Neuronal stem cell (in vitro differentiated cells): ENCODE measurements at regions not wholly inside any gene's neighbourhood (a gene's known extent, or its start where the extent isn't known, plus 50 kb on each side); places are given as distances from the start of the nearest gene placed in this dataset.
"Not testable (repeated sequence)": the region's sequence is repeated elsewhere in the genome, so short reads cannot be mapped to it uniquely, and the experiment has no call there.

Experiments used
- DNase-seq: peaks from one replicate; pipeline ENCODE4 v3.0.0-alpha.2; 2013; ENCODE audit warnings: low spot score
- H2AFZ ChIP-seq: one replicate; pipeline ENCODE4 v1.6.1; 2013; ENCODE audit warnings: mild to moderate bottlenecking, low read length, inconsistent platforms
- H2AK5ac ChIP-seq: 2 replicates; pipeline ENCODE4 v1.6.1; 2013; ENCODE audit warnings: low read depth, mild to moderate bottlenecking, inconsistent platforms, low read length, moderate library complexity, mixed read lengths
- H2BK120ac ChIP-seq: 2 replicates; pipeline ENCODE4 v1.6.1; 2013; ENCODE audit warnings: low read depth, mild to moderate bottlenecking, inconsistent platforms, low read length, moderate library complexity, mixed read lengths
- H2BK12ac ChIP-seq: one replicate; pipeline ENCODE4 v1.6.1; 2013; ENCODE audit warnings: low read length, inconsistent platforms
- H2BK15ac ChIP-seq: 2 replicates; pipeline ENCODE4 v1.6.1; 2013; ENCODE audit warnings: mild to moderate bottlenecking, low read length, inconsistent platforms, mixed read lengths
- H2BK5ac ChIP-seq: one replicate; pipeline ENCODE4 v1.6.1; 2013; ENCODE audit warnings: inconsistent platforms, mild to moderate bottlenecking, low read length, moderate library complexity
- H3K14ac ChIP-seq: one replicate; pipeline ENCODE4 v1.6.1; 2013; ENCODE audit warnings: low read length, inconsistent platforms
- H3K18ac ChIP-seq: 2 replicates; pipeline ENCODE4 v1.6.1; 2013; ENCODE audit warnings: low read length, inconsistent platforms
- H3K23ac ChIP-seq: 2 replicates; pipeline ENCODE4 v1.6.1; 2013; ENCODE audit warnings: low read depth, mild to moderate bottlenecking, mixed read lengths, low read length, inconsistent platforms; ENCODE audit not compliant: poor library complexity
- H3K27ac ChIP-seq: replicated peaks from 3 replicates; pipeline ENCODE4 v1.5.1; 2013; ENCODE audit warnings: low read length, inconsistent platforms
- H3K27me3 ChIP-seq, 3 experiments: 2 replicates each; pipeline ENCODE4 v1.6.1; 2013; ENCODE audit warnings: low read length in 3 of 3, mild to moderate bottlenecking in 2 of 3, inconsistent platforms in 1 of 3, low read depth in 1 of 3, mixed read lengths in 1 of 3, moderate library complexity in 1 of 3; ENCODE audit not compliant: control insufficient read depth in 3 of 3, insufficient read depth in 3 of 3
- H3K36me3 ChIP-seq, 2 donors: replicated peaks in 1 of 2; 2 replicates each; pipeline ENCODE4 v1.6.1; 2013; ENCODE audit warnings: low read length in 2 of 2; ENCODE audit not compliant: control insufficient read depth in 2 of 2, insufficient read depth in 2 of 2
- H3K4ac ChIP-seq: 2 replicates; pipeline ENCODE4 v1.6.1; 2013; ENCODE audit warnings: inconsistent platforms, mild to moderate bottlenecking, low read length, moderate library complexity
- H3K4me1 ChIP-seq, 2 donors: 1 replicate in 1 of 2; 2 replicates in 1 of 2; pipeline ENCODE4 v1.6.1; 2013; ENCODE audit warnings: low read length in 2 of 2, low read depth in 1 of 2; ENCODE audit not compliant: control insufficient read depth in 2 of 2, insufficient read depth in 1 of 2
- H3K4me2 ChIP-seq: one replicate; pipeline ENCODE4 v1.6.1; 2013; ENCODE audit warnings: mild to moderate bottlenecking, low read length, inconsistent platforms; ENCODE audit not compliant: insufficient read depth, poor library complexity, severe bottlenecking
- H3K4me3 ChIP-seq, 2 donors: 2 replicates each; pipeline ENCODE4 v1.5.1; 2013; ENCODE audit warnings: low read length in 2 of 2, mild to moderate bottlenecking in 2 of 2, inconsistent platforms in 1 of 2, moderate library complexity in 1 of 2
- H3K79me1 ChIP-seq: one replicate; pipeline ENCODE4 v1.6.1; 2013; ENCODE audit warnings: low read depth, mild to moderate bottlenecking, inconsistent platforms, low read length, moderate library complexity
- H3K9ac ChIP-seq: one replicate; pipeline ENCODE4 v1.6.1; 2013; ENCODE audit warnings: mild to moderate bottlenecking, low read depth, low read length, inconsistent platforms; ENCODE audit not compliant: poor library complexity
- H3K9me3 ChIP-seq, 2 donors: replicated peaks in 1 of 2; 2 replicates each; pipeline versions ENCODE3 to v1.6.1; 2013; ENCODE audit warnings: low read length in 2 of 2, mild to moderate bottlenecking in 2 of 2, inconsistent platforms in 1 of 2, low read depth in 1 of 2, mixed read lengths in 1 of 2, moderate library complexity in 1 of 2; ENCODE audit not compliant: control insufficient read depth in 2 of 2, insufficient read depth in 1 of 2
- H4K8ac ChIP-seq: one replicate; pipeline ENCODE4 v1.6.1; 2013; ENCODE audit warnings: low read depth, mild to moderate bottlenecking, inconsistent platforms, low read length, moderate library complexity
- H4K91ac ChIP-seq: one replicate; pipeline ENCODE4 v1.6.1; 2013; ENCODE audit warnings: low read length, low read depth, mild to moderate bottlenecking, inconsistent platforms; ENCODE audit not compliant: poor library complexity
- WGBS, 2 donors: extraction: QIAGEN DNeasy Blood & Tissue Kit; methylation state at CpG; one replicate each; pipeline ENCODE4 v1.1.7; 2013; ENCODE audit warnings: missing lambda C conversion rate in 2 of 2, mixed read lengths in 1 of 2; ENCODE audit not compliant: insufficient read length in 2 of 2, insufficient replicate concordance in 1 of 2; ENCODE audit errors: extremely low coverage in 2 of 2; 5-methylcytosine and 5-hydroxymethylcytosine counted together

GRCh38 chr2:14788814-14789213 lies 156.3 kb downstream of the LRATD1 start:
- not testable (repeated sequence) for H3K9me3 ChIP-seq, H2BK12ac ChIP-seq, H2AFZ ChIP-seq, H3K4me3 ChIP-seq, H3K14ac ChIP-seq, H3K79me1 ChIP-seq, H3K4ac ChIP-seq, H3K36me3 ChIP-seq, H3K4me2 ChIP-seq, H4K91ac ChIP-seq, H3K27me3 ChIP-seq, H3K27ac ChIP-seq, H2BK120ac ChIP-seq, DNase-seq, H3K18ac ChIP-seq, H3K4me1 ChIP-seq, H2BK15ac ChIP-seq, H3K9ac ChIP-seq, H3K23ac ChIP-seq, H2BK5ac ChIP-seq, H2AK5ac ChIP-seq, H4K8ac ChIP-seq
- WGBS, 2 donors: no CpG with 5 or more reads among the region's 9 CpGs

GRCh38 chr2:14790041-14790640 lies 157.6 kb downstream of the LRATD1 start:
- H3K27me3 ChIP-seq: no peaks in the 10 kb centered on the region
- no CpG with 5 or more reads among the region's 1 CpG for WGBS, 2 donors
- H3K36me3 ChIP-seq: no peaks in the 10 kb centered on the region
- no peak for DNase-seq
- no peak overlapping the region for H2BK15ac ChIP-seq
- H3K23ac ChIP-seq: no peak overlapping the region
- H2BK5ac ChIP-seq: no peak overlapping the region
- H3K79me1 ChIP-seq: no peaks in the 10 kb centered on the region
- no peak overlapping the region for H4K91ac ChIP-seq
- no peak overlapping the region for H2BK120ac ChIP-seq
- H4K8ac ChIP-seq: no peak overlapping the region
- H2BK12ac ChIP-seq: no peak overlapping the region
- no peak overlapping the region for H3K14ac ChIP-seq
- H3K9ac ChIP-seq: no peak overlapping the region
- H3K4ac ChIP-seq: no peak overlapping the region
- H2AFZ ChIP-seq: no peak overlapping the region
- H2AK5ac ChIP-seq: no peak overlapping the region
- H3K4me1 ChIP-seq: no peaks in the 10 kb centered on the region
- no peaks in the 10 kb centered on the region for H3K9me3 ChIP-seq
- H3K4me3 ChIP-seq: no peak overlapping the region
- no peak overlapping the region for H3K27ac ChIP-seq
- no peak overlapping the region for H3K4me2 ChIP-seq
- no peak overlapping the region for H3K18ac ChIP-seq

- Histone ChIP-seq H3K27ac (no peak overlapping the region), H2AFZ (no peak overlapping the region), H3K79me1 (no peaks in the 10 kb centered on the region), H3K27me3 (no peaks in the 10 kb centered on the region), H3K4me3 (no peak overlapping the region), H3K4me2 (no peak overlapping the region), H3K9me3 (no peaks in the 10 kb centered on the region), H2AK5ac (no peak overlapping the region), H2BK120ac (no peak overlapping the region), H3K9ac (no peak overlapping the region), H3K14ac (no peak overlapping the region), H3K4ac (no peak overlapping the region), H4K8ac (no peak overlapping the region), H2BK15ac (no peak overlapping the region), H3K23ac (no peak overlapping the region), H3K36me3 (no peaks in the 10 kb centered on the region), H2BK12ac (no peak overlapping the region), H3K4me1 (no peaks in the 10 kb centered on the region), H2BK5ac (no peak overlapping the region), H4K91ac (no peak overlapping the region), H3K18ac (no peak overlapping the region)
- DNase-seq: no peak
These were observed 171.5 kb downstream of the LRATD1 start for GRCh38 chr2:14803994-14804393.

GRCh38 chr2:14804902-14805301 lies 172.4 kb downstream of the LRATD1 start:
- Histone ChIP-seq H2BK15ac (no peak overlapping the region), H3K9me3 (no peaks in the 10 kb centered on the region), H2AFZ (no peak overlapping the region), H2BK5ac (no peak overlapping the region), H3K27me3 (no peaks in the 10 kb centered on the region), H2AK5ac (no peak overlapping the region), H2BK120ac (no peak overlapping the region), H4K8ac (no peak overlapping the region), H3K27ac (no peak overlapping the region), H3K4ac (no peak overlapping the region), H2BK12ac (no peak overlapping the region), H3K36me3 (no peaks in the 10 kb centered on the region), H3K4me3 (no peak overlapping the region), H3K4me1 (no peaks in the 10 kb centered on the region), H3K79me1 (no peaks in the 10 kb centered on the region), H3K4me2 (no peak overlapping the region), H3K14ac (no peak overlapping the region), H4K91ac (no peak overlapping the region), H3K9ac (no peak overlapping the region), H3K18ac (no peak overlapping the region), H3K23ac (no peak overlapping the region)
- WGBS, 2 donors: no CpG with 5 or more reads among the region's 3 CpGs
- no peak for DNase-seq
